ENCODE measurements at regions not wholly inside any gene's neighbourhood (a gene's known extent, or its start where the extent isn't known, plus 50 kb on each side); places are given as distances from the start of the nearest gene placed in this dataset.

- no peak for DNase-seq (ENCODE audit: low read depth)
- H3K4me3 ChIP-seq (ENCODE audit: low read length): no peak overlapping the region
- TF ChIP-seq, protein P1, sequence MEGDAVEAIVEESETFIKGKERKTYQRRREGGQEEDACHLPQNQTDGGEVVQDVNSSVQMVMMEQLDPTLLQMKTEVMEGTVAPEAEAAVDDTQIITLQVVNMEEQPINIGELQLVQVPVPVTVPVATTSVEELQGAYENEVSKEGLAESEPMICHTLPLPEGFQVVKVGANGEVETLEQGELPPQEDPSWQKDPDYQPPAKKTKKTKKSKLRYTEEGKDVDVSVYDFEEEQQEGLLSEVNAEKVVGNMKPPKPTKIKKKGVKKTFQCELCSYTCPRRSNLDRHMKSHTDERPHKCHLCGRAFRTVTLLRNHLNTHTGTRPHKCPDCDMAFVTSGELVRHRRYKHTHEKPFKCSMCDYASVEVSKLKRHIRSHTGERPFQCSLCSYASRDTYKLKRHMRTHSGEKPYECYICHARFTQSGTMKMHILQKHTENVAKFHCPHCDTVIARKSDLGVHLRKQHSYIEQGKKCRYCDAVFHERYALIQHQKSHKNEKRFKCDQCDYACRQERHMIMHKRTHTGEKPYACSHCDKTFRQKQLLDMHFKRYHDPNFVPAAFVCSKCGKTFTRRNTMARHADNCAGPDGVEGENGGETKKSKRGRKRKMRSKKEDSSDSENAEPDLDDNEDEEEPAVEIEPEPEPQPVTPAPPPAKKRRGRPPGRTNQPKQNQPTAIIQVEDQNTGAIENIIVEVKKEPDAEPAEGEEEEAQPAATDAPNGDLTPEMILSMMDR (conservative IDR thresholded peaks at IDR 0.05; ENCODE audit: low read length): no peak
These were observed 184.0 kb upstream of the RGS6 start for GRCh38 chr14:71748196-71748595.

DNA sequence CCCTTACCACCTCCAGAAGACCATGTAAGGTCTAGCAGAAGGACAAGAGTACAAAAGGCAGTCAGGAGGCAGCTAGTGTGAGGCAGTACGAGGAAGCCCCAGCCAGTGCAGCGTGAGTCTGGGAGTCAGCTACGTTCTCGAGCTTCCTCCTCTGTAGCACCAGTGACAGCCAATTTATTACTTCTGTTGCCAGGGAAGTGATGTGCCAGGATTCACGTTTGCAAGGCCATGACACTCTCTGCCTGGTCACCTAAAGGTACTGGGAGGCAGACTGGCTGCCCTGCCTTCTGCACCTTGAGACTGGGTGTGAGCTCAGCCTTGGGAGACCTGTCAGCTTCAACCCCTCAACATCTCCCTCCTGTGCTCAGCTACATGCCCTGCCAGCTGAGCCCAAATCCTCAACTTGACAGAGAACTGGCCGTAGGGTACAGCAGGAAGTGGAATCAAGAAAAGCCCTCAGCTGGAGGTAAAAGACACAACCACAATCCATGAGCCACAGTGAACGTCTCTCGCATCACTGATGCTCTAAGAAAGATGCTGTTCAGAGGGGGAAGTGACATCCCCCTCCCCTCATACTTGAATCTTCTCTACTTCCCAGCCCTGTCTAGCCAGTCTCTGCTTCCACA is 182.5 kb upstream of the RGS6 start:
- TF ChIP-seq, protein P1 (conservative IDR thresholded peaks at IDR 0.05; ENCODE audit: low read length): no peak
- DNase-seq (ENCODE audit: low read depth): no peak
- no peak overlapping the region for H3K4me3 ChIP-seq (ENCODE audit: low read length)

DNA sequence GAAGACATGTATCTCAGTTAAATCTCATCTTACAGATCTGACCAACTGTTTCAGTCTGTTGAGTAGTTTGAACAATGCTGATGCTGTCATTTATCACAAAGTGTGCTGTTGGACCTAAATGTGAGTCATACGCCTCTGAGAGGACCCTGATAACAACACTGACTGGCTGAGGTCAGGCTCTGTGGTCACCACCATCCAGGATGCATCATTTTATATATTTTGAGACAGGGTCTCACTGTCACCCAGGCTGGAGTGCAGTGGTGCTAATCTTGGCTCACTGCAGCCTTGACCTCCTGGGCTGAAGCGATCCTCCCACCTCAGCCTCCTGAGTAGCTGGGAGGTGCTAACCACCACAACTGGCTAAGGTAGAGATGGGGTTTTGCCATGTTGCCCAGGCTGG is 181.0 kb upstream of the RGS6 start:
- DNase-seq (ENCODE audit: low read depth): no peak
- H3K4me3 ChIP-seq (ENCODE audit: low read length): no peak overlapping the region
- TF ChIP-seq, protein P1 (conservative IDR thresholded peaks at IDR 0.05; ENCODE audit: low read length): no peak

DNA sequence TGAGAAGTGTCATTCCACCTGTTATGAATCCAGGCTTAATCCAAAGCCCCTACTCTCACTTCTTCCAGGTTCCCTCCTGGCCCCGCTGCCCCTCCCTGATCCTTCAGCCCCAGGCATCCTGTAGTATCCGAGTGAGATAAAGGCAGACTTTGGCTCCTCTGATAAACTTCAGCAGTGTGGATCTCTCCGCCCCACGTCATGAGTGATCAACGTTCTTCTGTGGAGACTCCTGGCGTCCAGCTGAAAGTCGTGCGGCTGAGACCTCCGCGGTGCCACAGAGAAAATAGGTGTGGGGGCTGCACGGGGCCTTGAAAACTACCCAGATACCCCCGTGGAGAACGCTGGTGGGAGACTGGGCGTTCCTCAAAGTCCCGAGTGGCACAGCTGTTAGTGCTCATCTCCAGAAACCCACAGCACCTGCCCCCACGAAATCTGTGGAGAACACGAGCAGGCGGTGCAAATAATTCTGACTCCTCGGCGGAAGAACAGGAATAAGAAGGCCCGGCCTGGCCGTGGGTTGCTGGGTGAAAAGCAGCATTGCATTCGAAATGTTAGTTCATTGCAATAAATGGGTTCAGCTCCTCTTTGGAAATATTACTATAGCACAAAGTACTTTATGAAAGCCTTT is 180.0 kb upstream of the RGS6 start:
- TF ChIP-seq, protein P1 (conservative IDR thresholded peaks at IDR 0.05; ENCODE audit: low read length): no peak
- H3K4me3 ChIP-seq (ENCODE audit: low read length): no peak overlapping the region
- DNase-seq (ENCODE audit: low read depth): no peak

DNA sequence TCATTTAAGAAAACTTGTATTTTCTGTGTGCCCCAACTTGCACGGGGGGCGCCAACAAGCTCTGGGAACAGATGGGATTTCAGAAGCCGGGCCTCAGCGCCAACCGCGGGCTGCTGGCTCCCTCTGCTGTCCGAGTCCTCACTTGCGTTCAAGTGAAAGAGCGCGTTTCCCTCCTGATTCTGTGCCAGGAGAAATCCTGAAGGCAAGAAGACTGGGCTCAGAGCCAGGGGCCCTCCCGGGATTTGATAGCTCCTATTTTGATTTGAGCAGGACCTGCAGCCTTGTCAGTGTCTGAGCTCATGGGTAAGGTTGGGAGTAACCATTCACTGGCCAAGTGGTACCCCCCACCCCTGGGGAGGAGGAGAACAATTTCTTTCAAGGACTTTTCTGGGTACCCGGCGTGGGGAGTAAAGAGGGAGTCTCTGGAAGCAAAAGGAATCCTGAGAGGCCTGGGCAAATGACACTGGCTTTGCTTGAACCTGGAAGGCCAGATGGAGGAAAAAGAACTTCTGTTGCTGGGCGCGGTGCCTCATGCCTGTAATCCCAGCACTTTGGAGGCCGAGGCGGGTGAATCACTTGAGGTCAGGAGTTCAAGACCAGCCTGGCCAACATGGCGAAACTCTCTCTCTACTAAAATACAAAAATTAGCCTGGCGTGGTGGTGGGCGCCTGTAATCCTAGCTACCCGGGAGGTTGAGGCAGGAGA is 179.0 kb upstream of the RGS6 start:
- DNase-seq (ENCODE audit: low read depth): peak; percentile 82
- TF ChIP-seq, protein P1 (conservative IDR thresholded peaks at IDR 0.05; ENCODE audit: low read length): peak; percentile 87
- peak overlapping the region; percentile 35 for H3K4me3 ChIP-seq (ENCODE audit: low read length)

DNA sequence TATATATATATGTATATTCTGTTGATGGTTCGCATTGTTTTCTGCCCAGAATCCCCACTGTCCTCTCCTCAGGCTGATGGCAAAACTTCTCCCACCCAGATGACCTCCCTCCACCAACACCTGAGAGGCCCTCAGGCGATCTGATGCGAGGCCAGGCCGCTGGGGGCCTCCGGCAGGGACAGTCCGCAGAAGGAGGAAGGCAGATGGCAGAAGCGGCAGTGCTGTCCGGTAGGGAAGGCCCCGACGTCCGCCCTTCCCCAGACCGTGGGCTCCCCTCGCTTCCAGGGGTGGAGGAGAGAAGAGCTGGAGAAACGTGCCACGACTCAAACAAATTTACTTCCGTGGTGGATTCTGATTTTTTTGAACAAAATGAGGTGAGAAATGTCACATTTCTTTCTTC is 178.3 kb upstream of the RGS6 start:
- H3K4me3 ChIP-seq (ENCODE audit: low read length): no peak overlapping the region
- no peak for DNase-seq (ENCODE audit: low read depth)
- TF ChIP-seq, protein P1 (conservative IDR thresholded peaks at IDR 0.05; ENCODE audit: low read length): no peak
